HepG2 (cell line): ENCODE measurements at regions not wholly inside any gene's neighbourhood (a gene's known extent, or its start where the extent isn't known, plus 50 kb on each side); places are given as distances from the start of the nearest gene placed in this dataset.

ENCODE experiments used
- ATAC-seq: fragments of 200-7000 bp; cut with Tn5 transposase; 3 replicates; pipeline ENCODE4 v1.9.1; 2020; ENCODE audit warnings: mild to moderate bottlenecking, moderate library complexity
- BruUV-seq: library from RNA; stranded (reverse); fragments of 400-500 nt; replicated peaks from 2 replicates; lab custom pipeline; 2021; lab: Mats Ljungman, UMichigan
- CTCF ChIA-PET: fragments of 300-600 bp; formaldehyde crosslinking; extraction: SDS; loops from one replicate; lab custom pipeline; 2021; ENCODE audit warnings: low total read pairs, inconsistent platforms, low intra/inter-chr PET ratio; lab: Yijun Ruan, JAX
- POLR2A ChIA-PET: fragments of 350-600 bp; sonication (Branson Sonifier 250); formaldehyde crosslinking; loops from one replicate; lab custom pipeline; 2020; ENCODE audit warnings: antibody characterized with exemption, inconsistent platforms; lab: Yijun Ruan, JAX
- DNase-seq: peaks from one replicate; pipeline ENCODE4 v3.0.0-alpha.2; 2015; ENCODE audit warnings: low spot score
- FAIRE-seq: peaks from 3 replicates; lab custom pipeline; 2011; peaks lifted over from hg19 to GRCh38; lab: Jason Lieb, UNC
- H2AFZ ChIP-seq: one replicate; pipeline ENCODE4 v1.6.1; 2011; ENCODE audit warnings: low read length, inconsistent platforms
- H3K27ac ChIP-seq: fragments of 300-600 bp; 3 replicates; pipeline ENCODE4 v1.8.0; 2011; ENCODE audit warnings: mixed run types, mild to moderate bottlenecking, mixed read lengths, low read length, inconsistent platforms; ENCODE audit not compliant: insufficient read depth; ENCODE audit errors: extremely low read length
- H3K27me3 ChIP-seq, 2 experiments: fragments of 200-600 bp in 1 of 2; 2 replicates in 1 of 2; 3 replicates in 1 of 2; pipeline versions ENCODE4 v1.6.0 to v1.8.0; 2011; ENCODE audit warnings: low read length in 2 of 2, mild to moderate bottlenecking in 2 of 2, moderate library complexity in 2 of 2, inconsistent platforms in 1 of 2; ENCODE audit not compliant: insufficient read depth in 2 of 2, control insufficient read depth in 1 of 2
- H3K36me3 ChIP-seq, 2 experiments: fragments of 200-600 bp in 1 of 2; replicated peaks in 1 of 2; 2 replicates in 1 of 2; 3 replicates in 1 of 2; pipeline versions ENCODE4 v1.5.1 to v1.8.0; 2011; ENCODE audit warnings: low read length in 2 of 2, inconsistent platforms in 1 of 2; ENCODE audit not compliant: insufficient read depth in 2 of 2, control insufficient read depth in 1 of 2
- H3K4me1 ChIP-seq: 2 replicates; pipeline ENCODE4 v1.5.1; 2012; ENCODE audit warnings: low read length, inconsistent platforms; ENCODE audit not compliant: insufficient read depth
- H3K4me2 ChIP-seq: 2 replicates; pipeline ENCODE4 v1.6.0; 2011; ENCODE audit warnings: low read depth, low read length, inconsistent platforms
- H3K4me3 ChIP-seq, 3 experiments: fragments of 200-600 bp in 1 of 3; sonication (generic), shearing (Covaris generic) in 1 of 3; replicated peaks in 1 of 3; 2 replicates each; pipeline ENCODE4 v1.5.1; 2011 to 2016; ENCODE audit warnings: low read length in 3 of 3, inconsistent platforms in 2 of 3, low read depth in 2 of 3, mild to moderate bottlenecking in 2 of 3, control low read depth in 1 of 3, mixed read lengths in 1 of 3; ENCODE audit not compliant: insufficient read depth in 1 of 3
- H3K79me2 ChIP-seq: one replicate; pipeline ENCODE4 v1.6.1; 2011; ENCODE audit warnings: low read length, inconsistent platforms; ENCODE audit not compliant: insufficient read depth
- H3K9ac ChIP-seq: 2 replicates; pipeline ENCODE4 v1.6.0; 2011; ENCODE audit warnings: mild to moderate bottlenecking, low read depth, low read length, inconsistent platforms; ENCODE audit not compliant: insufficient read depth
- H3K9me3 ChIP-seq: 2 replicates; pipeline ENCODE4 v1.5.1; 2012; ENCODE audit warnings: mild to moderate bottlenecking, low read length
- H4K20me1 ChIP-seq: 2 replicates; pipeline ENCODE4 v1.6.0; 2011; ENCODE audit warnings: inconsistent platforms, mild to moderate bottlenecking, low read length, moderate library complexity; ENCODE audit not compliant: insufficient read depth
- CBX5 ChIP-seq: sonication (generic); formaldehyde crosslinking; IDR thresholded peaks from 2 replicates; pipeline ENCODE4 v1.4.0; 2020; ENCODE audit warnings: missing genetic modification reagents, borderline replicate concordance
- CC2D1A ChIP-seq: sonication (generic); formaldehyde crosslinking; IDR thresholded peaks from 2 replicates; pipeline ENCODE4 v1.8.1; 2023; ENCODE audit warnings: mild to moderate bottlenecking, missing genetic modification reagents
- CCAR2 ChIP-seq: fragments of 200-400 bp; formaldehyde crosslinking; optimal IDR thresholded peaks from 2 replicates; pipeline ENCODE3; 2018; ENCODE audit warnings: low read depth, mild to moderate bottlenecking, low read length, moderate library complexity
- DDIT3 ChIP-seq: sonication (generic); formaldehyde crosslinking; IDR thresholded peaks from 2 replicates; pipeline ENCODE4 v1.4.0; 2020; ENCODE audit warnings: mild to moderate bottlenecking, missing genetic modification reagents
- EP300 ChIP-seq, 3 experiments: sonication (generic) in 1 of 3; formaldehyde crosslinking in 1 of 3; IDR thresholded peaks; 2 replicates each; pipeline versions ENCODE4 v1.5.1 to v1.6.1; 2011 to 2020; ENCODE audit warnings: low read depth in 2 of 3, low read length in 2 of 3, borderline replicate concordance in 1 of 3, improper control_type of control experiment in 1 of 3, mild to moderate bottlenecking in 1 of 3, missing genetic modification reagents in 1 of 3, moderate library complexity in 1 of 3
- GABPA ChIP-seq, 2 experiments: IDR thresholded peaks; 2 replicates each; pipeline ENCODE4 v1.6.1; 2011 to 2016; ENCODE audit warnings: low read depth in 2 of 2, low read length in 1 of 2, missing biosample characterization in 1 of 2, missing genetic modification characterization in 1 of 2
- HNF4A ChIP-seq: sonication (generic); formaldehyde crosslinking; IDR thresholded peaks from 2 replicates; pipeline ENCODE4 v1.4.0; 2020; ENCODE audit warnings: missing genetic modification reagents
- ISX ChIP-seq: sonication (generic); formaldehyde crosslinking; conservative IDR thresholded peaks from 2 replicates; pipeline ENCODE4 v1.5.0; 2020; ENCODE audit warnings: missing genetic modification reagents
- MIXL1 ChIP-seq: IDR thresholded peaks from 2 replicates; pipeline ENCODE4 v1.6.1; 2016
- MTA3 ChIP-seq: sonication (generic); formaldehyde crosslinking; IDR thresholded peaks from 2 replicates; pipeline ENCODE4 v1.4.0; 2020; ENCODE audit warnings: missing genetic modification reagents
- PLSCR1 ChIP-seq: sonication (generic); formaldehyde crosslinking; IDR thresholded peaks from 2 replicates; pipeline ENCODE4 v1.5.0; 2020; ENCODE audit warnings: missing genetic modification reagents, mild to moderate bottlenecking, borderline replicate concordance
- PRPF4 ChIP-seq: fragments of 200-400 bp; formaldehyde crosslinking; IDR thresholded peaks from 2 replicates; pipeline ENCODE4 v1.6.1; 2016; ENCODE audit warnings: low read length, low read depth; ENCODE audit not compliant: poor library complexity, severe bottlenecking
- REST ChIP-seq, 2 experiments: IDR thresholded peaks; 2 replicates each; pipeline ENCODE4 v1.6.1; 2011 to 2012; ENCODE audit warnings: low read length in 2 of 2, borderline replicate concordance in 1 of 2, low read depth in 1 of 2, mild to moderate bottlenecking in 1 of 2, moderate library complexity in 1 of 2
- U2AF2 ChIP-seq: fragments of 200-400 bp; formaldehyde crosslinking; IDR thresholded peaks from 2 replicates; pipeline ENCODE4 v1.6.1; 2017; ENCODE audit warnings: low read depth, mild to moderate bottlenecking, low read length
- ZFP36L2 ChIP-seq: sonication (generic); formaldehyde crosslinking; IDR thresholded peaks from 2 replicates; pipeline ENCODE4 v1.4.0; 2020; ENCODE audit warnings: missing genetic modification reagents
- ZNF282 ChIP-seq: fragments of 450-650 bp; IDR thresholded peaks from 2 replicates; pipeline ENCODE4 v1.6.1; 2018; ENCODE audit not compliant: partially characterized antibody
- ZNF326 ChIP-seq: sonication (generic); formaldehyde crosslinking; IDR thresholded peaks from 2 replicates; pipeline ENCODE4 v1.4.0; 2020; ENCODE audit warnings: missing genetic modification reagents, borderline replicate concordance
- ZNF460 ChIP-seq: sonication (generic); formaldehyde crosslinking; IDR thresholded peaks from 2 replicates; pipeline ENCODE4 v1.5.1; 2020; ENCODE audit warnings: missing genetic modification reagents, mild to moderate bottlenecking, borderline replicate concordance
- ZNF644 ChIP-seq: IDR thresholded peaks from 2 replicates; pipeline ENCODE4 v1.6.1; 2016; ENCODE audit warnings: low read depth
- ZNF773 ChIP-seq: sonication (generic); formaldehyde crosslinking; IDR thresholded peaks from 2 replicates; pipeline ENCODE4 v1.4.0; 2020; ENCODE audit warnings: missing genetic modification reagents, borderline replicate concordance
- WGBS: methylation state at CpG from one replicate; pipeline ENCODE4 v1.1.6; 2017; ENCODE audit warnings: low lambda C conversion rate; 5-methylcytosine and 5-hydroxymethylcytosine counted together
- in situ Hi-C: cut with HindIII; loops from 2 replicates; pipeline ENCODE4 v1.10.0; 2017; ENCODE audit warnings: low pct_unique_long_range_greater_than_20kb; ENCODE audit not compliant: extremely low pct_ligation_motif_present
- intact Hi-C: fragments of 100-400 bp; cut with micrococcal nuclease; formaldehyde crosslinking; loops from one replicate; pipeline ENCODE4 v1.10.0; 2022; ENCODE audit not compliant: unreplicated experiment

DNA sequence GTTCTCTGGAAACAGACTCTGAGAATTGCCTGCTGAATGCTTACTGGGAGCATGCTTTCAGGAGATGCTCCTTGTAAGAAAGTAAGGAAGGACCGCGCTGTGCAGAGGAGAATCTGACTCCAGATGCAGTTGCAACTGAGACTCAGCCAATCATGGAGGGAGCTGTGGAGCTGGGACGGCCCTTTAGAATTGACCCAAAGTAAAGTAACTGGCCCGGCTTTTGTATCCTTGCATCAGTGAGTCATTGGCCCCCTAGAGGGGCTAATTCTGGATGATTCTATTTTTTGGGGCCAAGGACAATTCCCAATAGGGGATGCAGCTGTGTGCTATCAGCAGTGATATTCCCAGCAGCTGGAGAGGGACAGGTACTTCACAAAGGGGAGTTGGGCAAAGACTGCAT, 170.4 kb downstream of the PTEN start:
- Histone ChIP-seq H3K27me3 (no peaks in the 10 kb centered on the region), H3K9ac (no peak overlapping the region), H3K36me3 (no peaks in the 10 kb centered on the region), H3K4me2 (no peak overlapping the region), H3K4me1 (peaks cover 5% of the 10 kb centered on the region), H3K27ac (no peak overlapping the region), H4K20me1 (no peaks in the 10 kb centered on the region), H3K9me3 (no peaks in the 10 kb centered on the region), H3K4me3 (no peak overlapping the region), H2AFZ (no peak overlapping the region), H3K79me2 (no peaks in the 10 kb centered on the region)
- BruUV-seq, result no TSS peak
- ChIA-PET CTCF (no interaction called here), POLR2A (no interaction called here)
- intact Hi-C loops (no loop called here), in situ Hi-C loops (no loop called here)
- 82% methylated on average over 4 of the region's 4 CpGs for WGBS
- TF ChIP-seq MTA3 (no peak), CBX5 (CRISPR knock-in tag) (no peak), CC2D1A (CRISPR knock-in tag) (no peak), ZNF644 (CRISPR knock-in tag) (no peak), EP300 (IDR thresholded peaks at IDR 0.05; ENCODE audit: low read depth in 2 of 2, low read length in 2 of 2) (no peak), EP300 (CRISPR knock-in tag; IDR thresholded peaks at IDR 0.05; ENCODE audit: borderline replicate concordance) (no peak), ZFP36L2 (CRISPR knock-in tag) (no peak), GABPA (IDR thresholded peaks at IDR 0.05; ENCODE audit: low read depth, low read length) (no peak), GABPA (CRISPR knock-in tag; IDR thresholded peaks at IDR 0.05; ENCODE audit: low read depth) (no peak), U2AF2 (no peak), ZNF773 (CRISPR knock-in tag) (no peak), HNF4A (CRISPR knock-in tag) (no peak), ISX (no peak), ZNF460 (no peak), ZNF282 (no peak), DDIT3 (CRISPR knock-in tag) (no peak), CCAR2 (no peak), PRPF4 (no peak), ZNF326 (CRISPR knock-in tag) (no peak), REST (IDR thresholded peaks at IDR 0.05; ENCODE audit: borderline replicate concordance in 1 of 2, low read depth in 1 of 2, low read length in 2 of 2) (no peak), MIXL1 (CRISPR knock-in tag) (no peak), PLSCR1 (CRISPR knock-in tag) (no peak)
- ATAC-seq (no peak), DNase-seq (no peak), FAIRE-seq (no peak)
